HCT116 (cell line): ENCODE measurements at regions not wholly inside any gene's neighbourhood (a gene's known extent, or its start where the extent isn't known, plus 50 kb on each side); places are given as distances from the start of the nearest gene placed in this dataset.

Experiments used
- ATAC-seq: fragments of 200-7000 bp; cut with Tn5 transposase; 2 replicates; pipeline ENCODE4 v1.9.1; 2020; ENCODE audit warnings: mild to moderate bottlenecking, moderate library complexity
- BruUV-seq: library from RNA; stranded (reverse); fragments of 400-500 nt; replicated peaks from 2 replicates; lab custom pipeline; 2021; lab: Mats Ljungman, UMichigan
- CTCF ChIA-PET: fragments of 300-600 bp; sonication (Branson Sonifier 250); formaldehyde crosslinking; loops from one replicate; lab custom pipeline; 2021; ENCODE audit warnings: antibody characterized with exemption; lab: Charles Lee
- POLR2A ChIA-PET: fragments of 300-600, 350-600 bp; sonication (Branson Sonifier 250); formaldehyde crosslinking; loops from one replicate; lab custom pipeline; 2021; ENCODE audit warnings: antibody characterized with exemption; lab: Charles Lee
- RAD21 ChIA-PET, 2 experiments: fragments of 300-600 bp; sonication (Branson Sonifier 250); formaldehyde crosslinking; loops; one replicate each; lab custom pipeline; 2023; ENCODE audit warnings: low total read pairs in 2 of 2; ENCODE audit not compliant: uncharacterized antibody in 2 of 2, unreplicated experiment in 2 of 2, low non-redundant PET in 1 of 2; lab: Charles Lee
- DNase-seq: peaks from one replicate; pipeline ENCODE4 v3.0.0-alpha.2; 2010; ENCODE audit warnings: low read depth, low spot score
- H2AFZ ChIP-seq: fragments of 200-600 bp; shearing (Covaris generic), sonication (generic); 2 replicates; pipeline ENCODE4 v1.6.1; 2017; ENCODE audit warnings: low read depth, mixed run types, mixed read lengths, antibody characterized with exemption, low read length; ENCODE audit not compliant: poor library complexity, severe bottlenecking
- H3K27ac ChIP-seq: 2 replicates; pipeline ENCODE4 v1.5.1; 2012; ENCODE audit warnings: low read depth, low read length
- H3K27me3 ChIP-seq: fragments of 200-600 bp; sonication (generic); 2 replicates; pipeline ENCODE4 v1.6.1; 2016; ENCODE audit warnings: mixed run types, low read length, mixed read lengths; ENCODE audit not compliant: insufficient read depth
- H3K36me3 ChIP-seq, 2 experiments: fragments of 200-500 bp in 1 of 2; fragments of 200-600 bp in 1 of 2; sonication (Bioruptor generic) in 1 of 2; sonication (generic) in 1 of 2; 2 replicates each; pipeline versions ENCODE4 v1.5.1 to v1.6.1; 2014 to 2016; ENCODE audit warnings: low read length in 2 of 2, inconsistent platforms in 1 of 2, mixed read lengths in 1 of 2, mixed run types in 1 of 2; ENCODE audit not compliant: insufficient read depth in 2 of 2, control insufficient read depth in 1 of 2
- H3K4me1 ChIP-seq, 2 experiments: fragments of 200-600 bp in 1 of 2; sonication (generic) in 1 of 2; 2 replicates each; pipeline versions ENCODE4 v1.5.1 to v1.6.1; 2012 to 2017; ENCODE audit warnings: low read length in 2 of 2, inconsistent platforms in 1 of 2, mild to moderate bottlenecking in 1 of 2, mixed read lengths in 1 of 2, mixed run types in 1 of 2, moderate library complexity in 1 of 2; ENCODE audit not compliant: insufficient read depth in 2 of 2, control insufficient read depth in 1 of 2
- H3K4me2 ChIP-seq: fragments of 200-600 bp; sonication (generic); 2 replicates; pipeline ENCODE4 v1.6.1; 2017; ENCODE audit warnings: mixed run types, low read length, mixed read lengths
- H3K4me3 ChIP-seq, 2 experiments: fragments of 200-600 bp in 1 of 2; sonication (generic) in 1 of 2; replicated peaks in 1 of 2; 2 replicates each; pipeline ENCODE4 v1.5.1; 2011 to 2016; ENCODE audit warnings: low read length in 2 of 2, control low read depth in 1 of 2, low read depth in 1 of 2, mild to moderate bottlenecking in 1 of 2, mixed read lengths in 1 of 2, mixed run types in 1 of 2
- H3K79me2 ChIP-seq: fragments of 200-600 bp; sonication (generic); 2 replicates; pipeline ENCODE4 v1.6.1; 2017; ENCODE audit warnings: mild to moderate bottlenecking, mixed run types, low read length, moderate library complexity, mixed read lengths; ENCODE audit not compliant: insufficient read depth
- H3K9ac ChIP-seq: fragments of 200-600 bp; sonication (generic); 2 replicates; pipeline ENCODE4 v1.6.1; 2016; ENCODE audit warnings: low read length, mixed read lengths
- H3K9me2 ChIP-seq: fragments of 200-600 bp; sonication (generic), shearing (Covaris generic); 2 replicates; pipeline ENCODE4 v1.6.1; 2017; ENCODE audit warnings: mixed run types, mild to moderate bottlenecking, moderate library complexity; ENCODE audit not compliant: insufficient read depth
- H3K9me3 ChIP-seq, 2 experiments: fragments of 200-500 bp in 1 of 2; fragments of 200-600 bp in 1 of 2; sonication (Bioruptor generic) in 1 of 2; sonication (generic) in 1 of 2; 2 replicates each; pipeline ENCODE4 v1.6.1; 2014 to 2017; ENCODE audit warnings: low read length in 2 of 2, mixed read lengths in 2 of 2, inconsistent platforms in 1 of 2, low read depth in 1 of 2, mild to moderate bottlenecking in 1 of 2, mixed run types in 1 of 2, moderate library complexity in 1 of 2; ENCODE audit not compliant: control insufficient read depth in 1 of 2, insufficient read depth in 1 of 2
- H4K20me1 ChIP-seq: fragments of 200-600 bp; sonication (generic), shearing (Covaris generic); 2 replicates; pipeline ENCODE4 v1.6.1; 2017; ENCODE audit warnings: mixed run types, mild to moderate bottlenecking, moderate library complexity; ENCODE audit not compliant: insufficient read depth
- EGR1 ChIP-seq: IDR thresholded peaks from 2 replicates; pipeline ENCODE4 v1.6.1; 2012; ENCODE audit warnings: low read depth
- EZH2 ChIP-seq: fragments of 200-600 bp; sonication (generic); IDR thresholded peaks from 2 replicates; pipeline ENCODE4 v1.6.1; 2017; ENCODE audit warnings: antibody characterized with exemption, mixed run types
- EZH2phosphoT487 ChIP-seq: fragments of 200-600 bp; IDR thresholded peaks from 2 replicates; pipeline ENCODE4 v1.6.1; 2018; ENCODE audit warnings: antibody characterized with exemption, borderline replicate concordance
- FOSL1 ChIP-seq: IDR thresholded peaks from 2 replicates; pipeline ENCODE4 v1.6.1; 2012; ENCODE audit warnings: low read depth
- POLR2AphosphoS5 ChIP-seq: IDR thresholded peaks from 2 replicates; pipeline ENCODE4 v1.6.1; 2011; ENCODE audit warnings: mild to moderate bottlenecking, low read depth, low read length, moderate library complexity
- SIN3A ChIP-seq: IDR thresholded peaks from 2 replicates; pipeline ENCODE4 v1.6.1; 2012; ENCODE audit warnings: low read depth
- SP1 ChIP-seq: IDR thresholded peaks from 2 replicates; pipeline ENCODE4 v1.6.1; 2012; ENCODE audit warnings: low read depth
- TCF7L2 ChIP-seq: IDR thresholded peaks from 2 replicates; pipeline ENCODE4 v1.7.0; 2011; ENCODE audit warnings: borderline replicate concordance, inconsistent platforms; ENCODE audit not compliant: insufficient read depth, insufficient read length; ENCODE audit errors: extremely low read depth
- YY1 ChIP-seq: IDR thresholded peaks from 2 replicates; pipeline ENCODE4 v1.6.1; 2011; ENCODE audit warnings: low read length, low read depth, moderate library complexity, mild to moderate bottlenecking; ENCODE audit not compliant: insufficient replicate concordance; ENCODE audit errors: extremely low read depth
- ZNF274 ChIP-seq: fragments of 200-500 bp; sonication (Bioruptor generic); IDR thresholded peaks from 2 replicates; pipeline ENCODE4 v1.6.1; 2014; ENCODE audit warnings: mild to moderate bottlenecking, low read depth, low read length, inconsistent platforms
- intact Hi-C: fragments of 100-400 bp; cut with micrococcal nuclease; formaldehyde crosslinking; loops from 2 replicates; pipeline ENCODE4 v1.10.0; 2022
- TF ChIP-seq, protein P1 (sequence below), 3 experiments: fragments of 200-600 bp in 1 of 3; sonication (generic) in 1 of 3; IDR thresholded peaks in 2 of 3; conservative IDR thresholded peaks in 1 of 3; 2 replicates each; pipeline ENCODE4 v1.5.1; 2012 to 2017; ENCODE audit warnings: low read depth in 2 of 3, low read length in 2 of 3, antibody characterized with exemption in 1 of 3, borderline replicate concordance in 1 of 3, control low read depth in 1 of 3, mild to moderate bottlenecking in 1 of 3, mixed read lengths in 1 of 3, mixed run types in 1 of 3, moderate library complexity in 1 of 3; ENCODE audit not compliant: insufficient read depth in 1 of 3
- TF ChIP-seq, protein P2 (sequence below): IDR thresholded peaks from 2 replicates; pipeline ENCODE4 v1.6.1; 2012
- TF ChIP-seq, protein P3 (sequence below): IDR thresholded peaks from 2 replicates; pipeline ENCODE4 v1.6.1; 2012

DNA sequence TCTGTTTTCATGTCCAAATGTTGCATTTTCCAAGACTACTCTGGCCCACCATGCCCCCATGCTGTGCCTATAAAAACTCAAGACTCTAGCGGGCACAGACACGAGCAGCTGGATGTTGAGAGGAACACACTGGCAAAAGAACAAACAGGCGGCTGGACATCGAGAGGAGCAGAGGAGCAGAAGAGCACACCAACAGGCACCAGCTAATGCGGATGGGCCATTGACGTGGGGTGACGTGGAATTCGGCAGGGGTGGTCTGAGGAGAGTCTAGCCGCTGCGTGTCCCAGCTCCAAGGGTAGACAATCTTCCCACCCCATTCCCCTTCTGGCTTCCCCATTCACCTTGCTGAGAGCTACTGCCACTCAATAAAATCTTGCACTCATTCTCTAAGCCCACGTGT is 54.4 kb upstream of the SMIM30 start:
- CTCF ChIA-PET, result interaction anchor here (2.6 kb wide), 1 partner anchor 13 kb away, joined by 7 read pairs; no protein-coding TSS in a partner anchor
- BruUV-seq, result no TSS peak

DNA sequence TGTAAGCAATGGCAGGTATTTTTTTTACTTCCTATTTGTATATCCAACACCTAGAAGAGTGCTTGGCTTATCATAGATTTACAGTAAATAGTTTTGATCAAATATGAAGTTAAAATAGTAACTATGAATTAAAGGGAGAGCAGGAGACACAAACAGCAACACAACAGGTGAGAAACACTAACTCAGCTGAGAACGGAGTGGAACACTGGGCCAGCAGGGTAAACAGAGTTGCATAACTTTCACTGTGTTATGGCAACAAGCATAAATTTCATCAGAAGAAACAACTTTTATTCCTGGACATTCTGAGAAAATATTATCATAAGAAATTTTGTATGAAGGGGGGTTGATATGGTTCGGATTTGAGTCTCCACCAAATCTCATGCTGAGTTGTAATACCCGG is 52.2 kb upstream of the SMIM30 start:
- intact Hi-C loops, result no loop called here
- POLR2A ChIA-PET, result no interaction called here
- no peak for DNase-seq
- TF ChIP-seq EZH2 (no peak), TCF7L2 (no peak), POLR2AphosphoS5 (no peak), EZH2phosphoT487 (no peak), ZNF274 (no peak), YY1 (no peak), EGR1 (no peak), FOSL1 (no peak), SP1 (no peak)
- TF ChIP-seq, protein P1, sequence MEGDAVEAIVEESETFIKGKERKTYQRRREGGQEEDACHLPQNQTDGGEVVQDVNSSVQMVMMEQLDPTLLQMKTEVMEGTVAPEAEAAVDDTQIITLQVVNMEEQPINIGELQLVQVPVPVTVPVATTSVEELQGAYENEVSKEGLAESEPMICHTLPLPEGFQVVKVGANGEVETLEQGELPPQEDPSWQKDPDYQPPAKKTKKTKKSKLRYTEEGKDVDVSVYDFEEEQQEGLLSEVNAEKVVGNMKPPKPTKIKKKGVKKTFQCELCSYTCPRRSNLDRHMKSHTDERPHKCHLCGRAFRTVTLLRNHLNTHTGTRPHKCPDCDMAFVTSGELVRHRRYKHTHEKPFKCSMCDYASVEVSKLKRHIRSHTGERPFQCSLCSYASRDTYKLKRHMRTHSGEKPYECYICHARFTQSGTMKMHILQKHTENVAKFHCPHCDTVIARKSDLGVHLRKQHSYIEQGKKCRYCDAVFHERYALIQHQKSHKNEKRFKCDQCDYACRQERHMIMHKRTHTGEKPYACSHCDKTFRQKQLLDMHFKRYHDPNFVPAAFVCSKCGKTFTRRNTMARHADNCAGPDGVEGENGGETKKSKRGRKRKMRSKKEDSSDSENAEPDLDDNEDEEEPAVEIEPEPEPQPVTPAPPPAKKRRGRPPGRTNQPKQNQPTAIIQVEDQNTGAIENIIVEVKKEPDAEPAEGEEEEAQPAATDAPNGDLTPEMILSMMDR (IDR thresholded peaks at IDR 0.05 in 2 of 3, conservative IDR thresholded peaks at IDR 0.05 in 1 of 3; ENCODE audit: borderline replicate concordance in 1 of 3, insufficient read depth in 1 of 3, low read depth in 2 of 3, low read length in 2 of 3), result no peak
- TF ChIP-seq, protein P2, sequence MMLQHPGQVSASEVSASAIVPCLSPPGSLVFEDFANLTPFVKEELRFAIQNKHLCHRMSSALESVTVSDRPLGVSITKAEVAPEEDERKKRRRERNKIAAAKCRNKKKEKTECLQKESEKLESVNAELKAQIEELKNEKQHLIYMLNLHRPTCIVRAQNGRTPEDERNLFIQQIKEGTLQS, result no peak

More for the DNA sequence above, 54.4 kb upstream of the SMIM30 start:
- ChIA-PET POLR2A (no interaction called here), RAD21 (no interaction called here)
- intact Hi-C loops, result no loop called here
- no peak for DNase-seq
- TF ChIP-seq SIN3A, result no peak
- TF ChIP-seq, protein P1 (IDR thresholded peaks at IDR 0.05 in 2 of 3, conservative IDR thresholded peaks at IDR 0.05 in 1 of 3; ENCODE audit: borderline replicate concordance in 1 of 3, insufficient read depth in 1 of 3, low read depth in 2 of 3, low read length in 2 of 3), result no peak
- TF ChIP-seq TCF7L2, result no peak
- TF ChIP-seq EZH2phosphoT487, result no peak
- no peak for TF ChIP-seq EGR1
- TF ChIP-seq, protein P3, sequence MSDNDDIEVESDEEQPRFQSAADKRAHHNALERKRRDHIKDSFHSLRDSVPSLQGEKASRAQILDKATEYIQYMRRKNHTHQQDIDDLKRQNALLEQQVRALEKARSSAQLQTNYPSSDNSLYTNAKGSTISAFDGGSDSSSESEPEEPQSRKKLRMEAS, result no peak
- no peak for TF ChIP-seq POLR2AphosphoS5
- Histone ChIP-seq H3K79me2 (no peaks in the 10 kb centered on the region), H3K27ac (no peak overlapping the region), H3K36me3 (no peaks in the 10 kb centered on the region), H3K4me2 (no peak overlapping the region), H3K9ac (no peak overlapping the region), H3K9me3 (no peaks in the 10 kb centered on the region), H3K9me2 (no peaks in the 10 kb centered on the region), H2AFZ (no peak overlapping the region), H3K4me1 (no peaks in the 10 kb centered on the region), H4K20me1 (no peaks in the 10 kb centered on the region), H3K27me3 (no peaks in the 10 kb centered on the region), H3K4me3 (no peak overlapping the region)
- ATAC-seq, result no peak

More for the DNA sequence above, 52.2 kb upstream of the SMIM30 start:
- Histone ChIP-seq H3K4me2 (no peak overlapping the region), H3K36me3 (no peaks in the 10 kb centered on the region), H4K20me1 (no peaks in the 10 kb centered on the region), H2AFZ (no peak overlapping the region), H3K27me3 (no peaks in the 10 kb centered on the region), H3K27ac (no peak overlapping the region), H3K4me1 (no peaks in the 10 kb centered on the region), H3K9me2 (no peaks in the 10 kb centered on the region), H3K9me3 (no peaks in the 10 kb centered on the region), H3K4me3 (no peak overlapping the region), H3K79me2 (no peaks in the 10 kb centered on the region), H3K9ac (no peak overlapping the region)
- no peak for ATAC-seq
- BruUV-seq, result no TSS peak
- ChIA-PET RAD21 (no interaction called here), CTCF (interaction anchor here (1.0 kb wide), 1 partner anchor 11 kb away, joined by 3 read pairs; no protein-coding TSS in a partner anchor)
